HepG2 (cell line): ENCODE measurements at regions not wholly inside any gene's neighbourhood (a gene's known extent, or its start where the extent isn't known, plus 50 kb on each side); places are given as distances from the start of the nearest gene placed in this dataset.

ENCODE experiments used
- ATAC-seq: fragments of 200-7000 bp; cut with Tn5 transposase; 3 replicates; pipeline ENCODE4 v1.9.1; 2020; ENCODE audit warnings: mild to moderate bottlenecking, moderate library complexity
- BruUV-seq: library from RNA; stranded (reverse); fragments of 400-500 nt; replicated peaks from 2 replicates; lab custom pipeline; 2021; lab: Mats Ljungman, UMichigan
- CTCF ChIA-PET: fragments of 300-600 bp; formaldehyde crosslinking; extraction: SDS; loops from one replicate; lab custom pipeline; 2021; ENCODE audit warnings: low total read pairs, inconsistent platforms, low intra/inter-chr PET ratio; lab: Yijun Ruan, JAX
- POLR2A ChIA-PET: fragments of 350-600 bp; sonication (Branson Sonifier 250); formaldehyde crosslinking; loops from one replicate; lab custom pipeline; 2020; ENCODE audit warnings: antibody characterized with exemption, inconsistent platforms; lab: Yijun Ruan, JAX
- DNase-seq: peaks from one replicate; pipeline ENCODE4 v3.0.0-alpha.2; 2015; ENCODE audit warnings: low spot score
- FAIRE-seq: peaks from 3 replicates; lab custom pipeline; 2011; peaks lifted over from hg19 to GRCh38; lab: Jason Lieb, UNC
- H2AFZ ChIP-seq: one replicate; pipeline ENCODE4 v1.6.1; 2011; ENCODE audit warnings: low read length, inconsistent platforms
- H3K27ac ChIP-seq: fragments of 300-600 bp; 3 replicates; pipeline ENCODE4 v1.8.0; 2011; ENCODE audit warnings: mixed run types, mild to moderate bottlenecking, mixed read lengths, low read length, inconsistent platforms; ENCODE audit not compliant: insufficient read depth; ENCODE audit errors: extremely low read length
- H3K27me3 ChIP-seq, 2 experiments: fragments of 200-600 bp in 1 of 2; 2 replicates in 1 of 2; 3 replicates in 1 of 2; pipeline versions ENCODE4 v1.6.0 to v1.8.0; 2011; ENCODE audit warnings: low read length in 2 of 2, mild to moderate bottlenecking in 2 of 2, moderate library complexity in 2 of 2, inconsistent platforms in 1 of 2; ENCODE audit not compliant: insufficient read depth in 2 of 2, control insufficient read depth in 1 of 2
- H3K36me3 ChIP-seq, 2 experiments: fragments of 200-600 bp in 1 of 2; replicated peaks in 1 of 2; 2 replicates in 1 of 2; 3 replicates in 1 of 2; pipeline versions ENCODE4 v1.5.1 to v1.8.0; 2011; ENCODE audit warnings: low read length in 2 of 2, inconsistent platforms in 1 of 2; ENCODE audit not compliant: insufficient read depth in 2 of 2, control insufficient read depth in 1 of 2
- H3K4me1 ChIP-seq: 2 replicates; pipeline ENCODE4 v1.5.1; 2012; ENCODE audit warnings: low read length, inconsistent platforms; ENCODE audit not compliant: insufficient read depth
- H3K4me2 ChIP-seq: 2 replicates; pipeline ENCODE4 v1.6.0; 2011; ENCODE audit warnings: low read depth, low read length, inconsistent platforms
- H3K4me3 ChIP-seq, 3 experiments: fragments of 200-600 bp in 1 of 3; sonication (generic), shearing (Covaris generic) in 1 of 3; replicated peaks in 1 of 3; 2 replicates each; pipeline ENCODE4 v1.5.1; 2011 to 2016; ENCODE audit warnings: low read length in 3 of 3, inconsistent platforms in 2 of 3, low read depth in 2 of 3, mild to moderate bottlenecking in 2 of 3, control low read depth in 1 of 3, mixed read lengths in 1 of 3; ENCODE audit not compliant: insufficient read depth in 1 of 3
- H3K79me2 ChIP-seq: one replicate; pipeline ENCODE4 v1.6.1; 2011; ENCODE audit warnings: low read length, inconsistent platforms; ENCODE audit not compliant: insufficient read depth
- H3K9ac ChIP-seq: 2 replicates; pipeline ENCODE4 v1.6.0; 2011; ENCODE audit warnings: mild to moderate bottlenecking, low read depth, low read length, inconsistent platforms; ENCODE audit not compliant: insufficient read depth
- H3K9me3 ChIP-seq: 2 replicates; pipeline ENCODE4 v1.5.1; 2012; ENCODE audit warnings: mild to moderate bottlenecking, low read length
- H4K20me1 ChIP-seq: 2 replicates; pipeline ENCODE4 v1.6.0; 2011; ENCODE audit warnings: inconsistent platforms, mild to moderate bottlenecking, low read length, moderate library complexity; ENCODE audit not compliant: insufficient read depth
- AKNA ChIP-seq: sonication (generic); formaldehyde crosslinking; IDR thresholded peaks from 2 replicates; pipeline ENCODE4 v1.4.0; 2020; ENCODE audit warnings: missing genetic modification reagents, borderline replicate concordance
- CBX5 ChIP-seq: sonication (generic); formaldehyde crosslinking; IDR thresholded peaks from 2 replicates; pipeline ENCODE4 v1.4.0; 2020; ENCODE audit warnings: missing genetic modification reagents, borderline replicate concordance
- ESRRA ChIP-seq: sonication (generic); formaldehyde crosslinking; IDR thresholded peaks from 2 replicates; pipeline ENCODE4 v1.5.1; 2020; ENCODE audit warnings: mild to moderate bottlenecking, low read depth, missing genetic modification reagents
- GTF3A ChIP-seq: sonication (generic); formaldehyde crosslinking; conservative IDR thresholded peaks from 2 replicates; pipeline ENCODE4 v1.4.0; 2020; ENCODE audit warnings: mild to moderate bottlenecking, missing genetic modification reagents
- IKZF1 ChIP-seq: fragments of 450-650 bp; IDR thresholded peaks from 2 replicates; pipeline ENCODE4 v1.7.1; 2016
- KDM4B ChIP-seq: sonication (generic); formaldehyde crosslinking; IDR thresholded peaks from 2 replicates; pipeline ENCODE4 v1.4.0; 2020; ENCODE audit warnings: missing genetic modification reagents
- MEF2D ChIP-seq: sonication (generic); formaldehyde crosslinking; IDR thresholded peaks from 2 replicates; pipeline ENCODE4 v1.5.1; 2020; ENCODE audit warnings: mild to moderate bottlenecking, missing genetic modification reagents
- RNF219 ChIP-seq: sonication (generic); formaldehyde crosslinking; IDR thresholded peaks from 2 replicates; pipeline ENCODE4 v1.5.0; 2020; ENCODE audit warnings: mild to moderate bottlenecking, missing genetic modification reagents
- SIN3A ChIP-seq: IDR thresholded peaks from 2 replicates; pipeline ENCODE4 v1.6.1; 2011; ENCODE audit warnings: low read depth, mild to moderate bottlenecking, control low read depth, low read length, borderline replicate concordance
- SIN3B ChIP-seq: fragments of 150-350 bp; IDR thresholded peaks from 2 replicates; pipeline ENCODE4 v1.6.1; 2014; ENCODE audit warnings: low read length
- SMARCE1 ChIP-seq: fragments of 450-650 bp; IDR thresholded peaks from 2 replicates; pipeline ENCODE4 v1.6.1; 2017; ENCODE audit warnings: borderline replicate concordance
- SMC3 ChIP-seq: IDR thresholded peaks from 2 replicates; pipeline ENCODE4 v1.6.1; 2011; ENCODE audit warnings: low read length, improper control_type of control experiment
- XBP1 ChIP-seq: sonication (generic); formaldehyde crosslinking; IDR thresholded peaks from 2 replicates; pipeline ENCODE4 v1.5.0; 2020; ENCODE audit warnings: missing genetic modification reagents
- ZNF274 ChIP-seq: sonication (generic); formaldehyde crosslinking; IDR thresholded peaks from 2 replicates; pipeline ENCODE4 v1.5.1; 2020; ENCODE audit warnings: mild to moderate bottlenecking, missing genetic modification reagents
- in situ Hi-C: cut with HindIII; loops from 2 replicates; pipeline ENCODE4 v1.10.0; 2017; ENCODE audit warnings: low pct_unique_long_range_greater_than_20kb; ENCODE audit not compliant: extremely low pct_ligation_motif_present
- intact Hi-C: fragments of 100-400 bp; cut with micrococcal nuclease; formaldehyde crosslinking; loops from one replicate; pipeline ENCODE4 v1.10.0; 2022; ENCODE audit not compliant: unreplicated experiment
- TF ChIP-seq, protein P1 (sequence below): sonication (generic); formaldehyde crosslinking; IDR thresholded peaks from 2 replicates; pipeline ENCODE4 v1.8.1; 2023; ENCODE audit warnings: mild to moderate bottlenecking, missing genetic modification reagents, borderline replicate concordance
- TF ChIP-seq, protein P2 (sequence below): sonication (generic); formaldehyde crosslinking; IDR thresholded peaks from 2 replicates; pipeline ENCODE4 v1.4.0; 2020; ENCODE audit warnings: mild to moderate bottlenecking, low read depth, missing genetic modification reagents
- TF ChIP-seq, protein P3 (sequence below): sonication (generic); formaldehyde crosslinking; IDR thresholded peaks from 2 replicates; pipeline ENCODE4 v1.8.1; 2023; ENCODE audit warnings: missing genetic modification reagents, mild to moderate bottlenecking, borderline replicate concordance

GRCh38 chr5:73263001-73263710 is 90.2 kb downstream of the TMEM174 start:
- in situ Hi-C loops (no loop called here), intact Hi-C loops (no loop called here)
- H4K20me1 ChIP-seq, result no peaks in the 10 kb centered on the region
- BruUV-seq, result no TSS peak
- POLR2A ChIA-PET, result no interaction called here
- no peaks in the 10 kb centered on the region for H3K4me1 ChIP-seq
- no peaks in the 10 kb centered on the region for H3K79me2 ChIP-seq
- DNase-seq (no peak), FAIRE-seq (no peak), ATAC-seq (no peak)
- H2AFZ ChIP-seq, result no peak overlapping the region
- H3K9me3 ChIP-seq, result no peaks in the 10 kb centered on the region
- H3K36me3 ChIP-seq, result no peaks in the 10 kb centered on the region
- H3K27ac ChIP-seq, result no peak overlapping the region
- no peak overlapping the region for H3K9ac ChIP-seq
- H3K4me3 ChIP-seq, result no peak overlapping the region
- peaks cover 0 to 37% of the 10 kb centered on the region in 2 experiments for H3K27me3 ChIP-seq
- H3K4me2 ChIP-seq, result no peak overlapping the region
- CTCF ChIA-PET, result no interaction called here
- TF ChIP-seq, protein P1, sequence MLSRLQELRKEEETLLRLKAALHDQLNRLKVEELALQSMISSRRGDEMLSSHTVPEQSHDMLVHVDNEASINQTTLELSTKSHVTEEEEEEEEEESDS (CRISPR knock-in tag), result no peak
- TF ChIP-seq KDM4B (CRISPR knock-in tag), result no peak
- TF ChIP-seq MEF2D, result no peak
- no peak for TF ChIP-seq ESRRA (CRISPR knock-in tag)
- TF ChIP-seq SIN3B, result no peak
- no peak for TF ChIP-seq IKZF1
- no peak for TF ChIP-seq GTF3A (CRISPR knock-in tag)
- TF ChIP-seq SMARCE1, result no peak
- no peak for TF ChIP-seq RNF219 (CRISPR knock-in tag)
- no peak for TF ChIP-seq CBX5 (CRISPR knock-in tag)
- no peak for TF ChIP-seq AKNA (CRISPR knock-in tag)
- TF ChIP-seq, protein P2, sequence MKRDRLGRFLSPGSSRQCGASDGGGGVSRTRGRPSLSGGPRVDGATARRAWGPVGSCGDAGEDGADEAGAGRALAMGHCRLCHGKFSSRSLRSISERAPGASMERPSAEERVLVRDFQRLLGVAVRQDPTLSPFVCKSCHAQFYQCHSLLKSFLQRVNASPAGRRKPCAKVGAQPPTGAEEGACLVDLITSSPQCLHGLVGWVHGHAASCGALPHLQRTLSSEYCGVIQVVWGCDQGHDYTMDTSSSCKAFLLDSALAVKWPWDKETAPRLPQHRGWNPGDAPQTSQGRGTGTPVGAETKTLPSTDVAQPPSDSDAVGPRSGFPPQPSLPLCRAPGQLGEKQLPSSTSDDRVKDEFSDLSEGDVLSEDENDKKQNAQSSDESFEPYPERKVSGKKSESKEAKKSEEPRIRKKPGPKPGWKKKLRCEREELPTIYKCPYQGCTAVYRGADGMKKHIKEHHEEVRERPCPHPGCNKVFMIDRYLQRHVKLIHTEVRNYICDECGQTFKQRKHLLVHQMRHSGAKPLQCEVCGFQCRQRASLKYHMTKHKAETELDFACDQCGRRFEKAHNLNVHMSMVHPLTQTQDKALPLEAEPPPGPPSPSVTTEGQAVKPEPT (CRISPR knock-in tag), result no peak
- no peak for TF ChIP-seq ZNF274 (CRISPR knock-in tag)
- no peak for TF ChIP-seq XBP1
- no peak for TF ChIP-seq SIN3A
- TF ChIP-seq SMC3, result no peak
- TF ChIP-seq, protein P3, sequence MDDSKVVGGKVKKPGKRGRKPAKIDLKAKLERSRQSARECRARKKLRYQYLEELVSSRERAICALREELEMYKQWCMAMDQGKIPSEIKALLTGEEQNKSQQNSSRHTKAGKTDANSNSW (CRISPR knock-in tag), result no peak
